SK-N-SH treated with all-trans-retinoic acid at 6 μM for 48 hours (cell line): ENCODE measurements at regions not wholly inside any gene's neighbourhood (a gene's known extent, or its start where the extent isn't known, plus 50 kb on each side); places are given as distances from the start of the nearest gene placed in this dataset.

Source experiments
- ARNTL ChIP-seq: fragments of 450-650 bp; formaldehyde crosslinking; IDR thresholded peaks from 2 replicates; pipeline ENCODE4 v1.5.0; 2020; ENCODE audit warnings: low read depth, mild to moderate bottlenecking, moderate library complexity, borderline replicate concordance
- BACH2 ChIP-seq: fragments of 250-450 bp; sonication (Bioruptor Pico); IDR thresholded peaks from 2 replicates; pipeline ENCODE4 v1.9.0; 2021; ENCODE audit warnings: mild to moderate bottlenecking, borderline replicate concordance
- CREB5 ChIP-seq: fragments of 250-450 bp; sonication (Bioruptor Pico); IDR thresholded peaks from 2 replicates; pipeline ENCODE4 v1.5.1; 2020; ENCODE audit warnings: low read depth, mild to moderate bottlenecking, moderate library complexity
- OSR1 ChIP-seq: fragments of 250-450 bp; sonication (Bioruptor Pico); IDR thresholded peaks from 2 replicates; pipeline ENCODE4 v1.8.0; 2022; ENCODE audit warnings: moderate library complexity, mild to moderate bottlenecking, inconsistent platforms
- POU6F1 ChIP-seq: fragments of 250-450 bp; sonication (Bioruptor Pico); IDR thresholded peaks from 2 replicates; pipeline ENCODE4 v1.8.0; 2021; ENCODE audit warnings: low read depth, mild to moderate bottlenecking, moderate library complexity, borderline replicate concordance
- RARB ChIP-seq: fragments of 250-450 bp; sonication (Bioruptor Pico); IDR thresholded peaks from 2 replicates; pipeline ENCODE4 v1.8.0; 2021; ENCODE audit warnings: mild to moderate bottlenecking, moderate library complexity
- TCF4 ChIP-seq: fragments of 250-450 bp; sonication (Bioruptor Pico); IDR thresholded peaks from 2 replicates; pipeline ENCODE4 v1.8.0; 2021; ENCODE audit warnings: mild to moderate bottlenecking, moderate library complexity, borderline replicate concordance
- TSHZ2 ChIP-seq: fragments of 250-450 bp; sonication (Bioruptor Pico); IDR thresholded peaks from 2 replicates; pipeline ENCODE4 v1.5.0; 2020; ENCODE audit warnings: mild to moderate bottlenecking, moderate library complexity
- ZFP3 ChIP-seq: fragments of 250-450 bp; sonication (Bioruptor Pico); IDR thresholded peaks from 2 replicates; pipeline ENCODE4 v1.5.0; 2020; ENCODE audit warnings: mild to moderate bottlenecking, moderate library complexity
- ZFP30 ChIP-seq: fragments of 450-650 bp; formaldehyde crosslinking; IDR thresholded peaks from 2 replicates; pipeline ENCODE4 v1.5.0; 2022; ENCODE audit warnings: mild to moderate bottlenecking, moderate library complexity
- ZNF565 ChIP-seq: fragments of 450-650 bp; formaldehyde crosslinking; conservative IDR thresholded peaks from 2 replicates; pipeline ENCODE4 v1.5.0; 2020; ENCODE audit warnings: low read depth, mild to moderate bottlenecking, moderate library complexity

GRCh38 chr3:110684466-110684865 lies 387.1 kb upstream of the NECTIN3 start:
- TF ChIP-seq BACH2 (CRISPR knock-in tag): no peak
- TF ChIP-seq CREB5: no peak
- TF ChIP-seq ZFP30 (CRISPR knock-in tag): no peak
- TF ChIP-seq ZNF565 (CRISPR knock-in tag): no peak
- TF ChIP-seq TSHZ2: no peak
- TF ChIP-seq POU6F1 (CRISPR knock-in tag): no peak
- TF ChIP-seq RARB (CRISPR knock-in tag): no peak
- no peak for TF ChIP-seq OSR1 (CRISPR knock-in tag)
- no peak for TF ChIP-seq ZFP3
- no peak for TF ChIP-seq ARNTL (CRISPR knock-in tag)
- no peak for TF ChIP-seq TCF4 (CRISPR knock-in tag)
